RKO (cell line): ENCODE measurements at regions not wholly inside any gene's neighbourhood (a gene's known extent, or its start where the extent isn't known, plus 50 kb on each side); places are given as distances from the start of the nearest gene placed in this dataset.

ENCODE experiments used
- DNase-seq: peaks from one replicate; pipeline ENCODE4 v3.0.0-alpha.2; 2016; ENCODE audit warnings: low spot score

DNA sequence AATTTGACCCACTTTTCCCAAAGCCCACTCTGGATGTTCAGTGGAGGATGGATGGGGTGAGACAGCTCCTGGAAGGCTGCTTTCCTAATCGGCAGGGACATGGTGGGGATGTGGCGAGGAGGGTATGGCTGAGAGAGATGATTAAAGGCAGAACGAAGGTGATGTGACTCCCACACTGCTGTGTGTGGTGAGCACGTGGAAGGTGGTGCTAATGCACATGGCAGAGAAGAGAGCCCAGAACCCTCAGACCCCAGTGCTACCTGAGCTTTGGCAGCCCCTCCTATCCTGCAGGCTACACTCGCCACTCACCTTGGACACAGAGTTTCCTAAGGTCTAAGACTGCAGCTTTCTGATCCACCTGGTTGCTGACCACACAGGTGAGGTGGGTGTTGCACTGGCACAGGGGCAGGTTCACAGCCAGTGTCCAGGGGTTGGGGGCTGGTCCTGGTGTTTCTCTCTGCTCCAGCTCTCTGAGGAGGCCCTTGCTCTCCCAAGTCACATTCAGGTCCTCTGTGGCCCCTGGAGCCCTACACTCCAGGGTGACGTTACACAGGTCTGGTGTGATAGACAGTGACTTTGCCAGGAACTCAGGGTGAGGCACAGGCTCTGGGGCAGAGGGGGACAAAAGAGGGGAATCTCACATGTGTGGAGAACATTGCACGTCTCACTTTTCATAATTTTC, 151.4 kb upstream of the ETV3 start:
- no peak for DNase-seq

DNA sequence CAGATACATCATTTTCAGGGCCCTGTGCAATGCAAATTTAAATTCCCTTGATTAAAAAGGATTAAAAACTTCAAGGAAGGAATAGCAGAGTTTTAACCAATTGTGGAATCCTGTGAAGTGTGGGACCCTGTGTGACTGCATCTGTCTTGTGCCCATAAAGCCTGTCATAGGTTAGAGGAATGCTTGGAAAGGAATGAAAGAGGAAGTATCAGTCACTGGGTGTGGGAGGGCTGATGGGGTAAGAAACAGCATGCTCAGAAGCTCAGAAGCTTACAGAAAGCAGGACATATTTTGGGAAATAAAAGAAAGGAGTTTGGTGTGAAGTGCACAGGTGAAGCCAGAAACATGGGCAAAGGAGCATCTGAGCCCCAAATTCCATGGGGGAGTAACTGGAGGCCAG, 150.8 kb upstream of the ETV3 start:
- no peak for DNase-seq

DNA sequence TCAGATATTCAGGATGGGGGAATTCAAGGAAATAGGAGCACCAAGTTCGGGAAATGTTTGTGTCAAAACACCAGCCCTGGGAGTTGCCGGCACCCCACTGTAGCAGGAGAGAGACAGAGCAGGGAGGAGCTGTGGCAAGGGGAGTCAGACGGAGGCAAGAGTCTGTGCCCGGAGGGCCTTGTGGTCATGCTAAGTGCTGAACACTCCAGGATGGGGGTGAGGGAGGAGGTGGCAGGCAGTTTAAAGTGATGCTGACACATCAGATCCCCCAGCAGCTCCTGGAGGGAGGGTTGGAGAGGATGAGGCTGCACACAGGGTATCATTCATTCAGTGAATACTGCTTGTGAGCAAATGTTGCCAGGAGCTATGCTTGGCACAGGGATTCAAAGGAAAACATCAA, 150.3 kb upstream of the ETV3 start:
- no peak for DNase-seq

DNA sequence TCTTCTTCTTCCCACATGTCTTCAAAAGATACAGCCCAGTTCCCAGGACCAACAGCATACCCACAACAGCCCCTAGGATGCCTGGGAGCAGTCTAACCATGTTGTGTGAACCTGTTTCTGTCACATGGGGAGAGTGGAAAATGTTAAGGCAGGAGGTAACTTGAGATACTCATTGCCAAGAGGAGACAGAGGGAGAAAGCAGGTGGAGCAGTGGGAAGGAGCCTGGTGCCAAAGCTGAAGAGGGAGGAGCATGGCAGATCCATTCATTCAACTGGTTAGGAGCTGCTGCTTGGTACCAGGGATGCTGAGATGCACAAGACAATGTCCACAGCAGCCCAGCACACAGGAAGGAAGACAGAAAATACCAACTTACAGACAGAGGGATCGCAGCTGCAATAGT, 149.8 kb upstream of the ETV3 start:
- no peak for DNase-seq

DNA sequence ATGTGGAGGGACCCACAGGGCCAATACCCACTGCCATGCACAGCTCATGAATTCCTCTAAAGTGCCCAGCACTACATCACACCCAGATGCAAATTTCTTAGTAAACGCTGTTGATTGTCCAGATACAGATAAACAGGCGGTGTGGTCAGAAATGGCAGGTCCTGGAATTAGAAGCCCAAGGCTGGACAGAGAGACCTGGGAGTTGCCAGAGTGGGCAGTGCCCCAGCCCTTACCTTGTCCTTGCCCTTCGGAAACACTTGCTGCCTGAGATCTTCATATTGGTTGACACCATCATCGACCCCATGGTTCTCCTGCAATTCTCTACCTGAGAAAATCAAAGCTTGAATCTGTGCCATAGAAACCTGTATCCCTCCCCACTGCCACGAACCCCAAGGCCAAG, 149.3 kb upstream of the ETV3 start:
- DNase-seq, result no peak

DNA sequence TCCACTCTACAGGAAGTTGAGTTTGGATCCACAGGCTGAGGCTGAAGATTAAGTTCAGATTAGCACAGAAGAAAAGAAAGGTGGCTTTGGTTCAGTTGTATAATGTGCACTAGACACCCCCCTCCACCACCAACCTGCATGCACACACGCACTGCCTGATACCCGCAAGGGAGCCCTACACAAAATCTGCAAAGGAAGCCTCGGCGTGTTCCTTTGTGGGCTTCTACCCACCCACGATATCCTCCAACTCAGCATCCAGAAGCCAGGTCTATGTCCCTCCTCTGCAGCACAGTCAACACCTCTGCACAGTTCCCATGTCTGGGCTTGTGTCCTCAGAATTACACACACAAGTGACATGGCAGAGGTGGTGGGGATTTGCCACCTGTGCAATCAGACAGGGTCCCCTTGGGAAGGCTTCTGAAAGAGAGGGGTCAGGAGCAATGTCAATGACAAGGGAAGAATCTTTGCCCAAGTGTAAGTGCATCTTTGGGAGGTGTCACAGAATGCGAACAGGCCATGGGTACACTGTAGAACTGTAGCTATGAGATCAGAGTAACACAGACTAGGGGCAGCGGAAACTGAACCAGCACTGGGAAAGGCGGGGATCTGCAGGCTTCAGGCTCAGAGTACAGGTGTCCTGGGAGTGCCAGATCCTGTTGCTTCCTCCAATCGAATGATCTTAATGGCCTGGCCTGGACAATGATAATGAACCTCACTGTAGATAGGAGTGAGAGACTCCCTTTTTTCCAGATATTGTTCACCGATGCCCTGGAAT, 148.6 kb upstream of the ETV3 start:
- no peak for DNase-seq

DNA sequence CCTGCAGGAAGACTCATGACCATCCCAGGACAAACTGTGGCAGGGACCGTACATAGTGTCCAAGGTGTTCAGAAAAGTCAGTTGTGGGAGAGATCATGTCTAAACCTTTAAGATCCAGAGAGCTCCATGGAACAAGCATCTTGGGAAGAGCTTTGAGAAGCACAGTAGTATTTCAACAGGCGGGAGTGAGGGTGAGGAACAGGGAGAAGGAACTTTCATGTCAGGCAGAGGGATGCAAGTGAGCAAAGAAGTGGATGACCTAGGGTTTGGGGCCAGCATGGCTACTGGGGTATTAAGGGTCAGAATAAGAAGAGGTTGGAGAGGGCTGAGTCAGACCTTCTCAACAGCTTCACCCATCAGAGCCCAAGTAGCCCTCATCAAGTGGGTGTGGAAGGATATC, 147.9 kb upstream of the ETV3 start:
- no peak for DNase-seq

DNA sequence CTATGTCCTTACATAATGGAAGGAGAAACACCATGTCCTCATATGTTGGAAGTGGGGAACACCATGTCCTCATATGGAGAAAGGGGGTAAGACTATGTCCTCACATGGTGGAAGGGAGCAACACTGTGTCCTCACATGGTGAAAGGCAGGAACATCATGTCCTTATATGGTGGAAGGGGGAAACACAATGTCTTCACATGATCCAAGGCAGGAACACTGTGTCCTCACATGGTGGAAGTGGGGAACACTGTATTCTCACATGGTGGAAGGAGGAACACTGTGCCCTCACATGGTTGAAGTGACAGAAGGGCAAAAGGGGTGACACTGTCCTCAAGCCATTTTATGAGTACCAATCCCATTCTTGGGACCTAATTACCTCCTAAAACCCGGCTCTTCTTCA, 146.3 kb upstream of the ETV3 start:
- no peak for DNase-seq

DNA sequence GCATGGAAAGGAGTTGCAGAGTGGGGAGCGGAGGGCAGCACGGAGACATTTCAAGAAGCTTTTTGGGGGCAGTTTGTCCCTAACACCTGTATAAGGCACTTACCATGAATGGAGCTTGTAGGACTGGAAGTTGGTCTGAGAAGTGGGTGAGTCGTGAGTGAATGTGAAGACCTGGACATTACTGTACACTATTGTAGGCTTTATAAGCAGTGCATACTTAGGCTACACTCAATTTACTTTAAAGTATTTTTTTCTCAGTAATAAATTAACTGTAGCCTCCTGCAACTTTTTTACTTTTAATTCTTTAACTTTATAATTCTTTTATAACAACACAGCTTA, 141.6 kb upstream of the ETV3 start:
- DNase-seq, result no peak

DNA sequence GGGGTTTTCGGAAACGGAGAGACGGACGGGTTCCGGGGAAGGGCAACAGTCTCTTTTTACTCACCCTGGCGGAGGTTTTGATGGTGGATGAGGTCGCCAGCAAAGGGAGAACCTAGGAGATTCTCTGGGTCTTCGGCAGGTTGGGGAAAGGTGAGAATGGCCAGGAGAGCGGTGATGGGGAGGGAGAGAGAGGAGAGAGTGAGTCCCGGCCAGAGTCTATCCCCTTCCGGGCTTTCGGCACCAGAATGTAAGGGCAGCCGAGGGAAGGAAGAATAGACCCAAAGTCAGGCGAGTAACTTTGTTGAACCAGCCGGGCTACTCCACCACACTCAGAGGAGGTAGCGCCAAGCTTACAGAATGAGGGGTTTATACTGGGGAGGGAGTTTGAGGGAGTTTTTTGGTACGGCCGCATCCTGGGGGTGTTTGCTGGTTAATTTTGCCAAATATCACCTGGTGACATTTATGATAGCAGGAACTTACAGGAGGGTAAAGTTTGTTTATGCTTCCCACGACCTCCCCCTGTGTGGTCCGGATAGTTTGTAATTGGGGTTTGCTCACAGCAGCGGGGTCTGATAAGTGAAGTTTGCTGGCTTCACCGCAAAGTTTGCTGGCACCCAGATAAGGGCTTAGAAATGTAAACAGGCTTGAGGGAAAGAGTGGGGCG, 141.1 kb upstream of the ETV3 start:
- DNase-seq, result no peak

DNA sequence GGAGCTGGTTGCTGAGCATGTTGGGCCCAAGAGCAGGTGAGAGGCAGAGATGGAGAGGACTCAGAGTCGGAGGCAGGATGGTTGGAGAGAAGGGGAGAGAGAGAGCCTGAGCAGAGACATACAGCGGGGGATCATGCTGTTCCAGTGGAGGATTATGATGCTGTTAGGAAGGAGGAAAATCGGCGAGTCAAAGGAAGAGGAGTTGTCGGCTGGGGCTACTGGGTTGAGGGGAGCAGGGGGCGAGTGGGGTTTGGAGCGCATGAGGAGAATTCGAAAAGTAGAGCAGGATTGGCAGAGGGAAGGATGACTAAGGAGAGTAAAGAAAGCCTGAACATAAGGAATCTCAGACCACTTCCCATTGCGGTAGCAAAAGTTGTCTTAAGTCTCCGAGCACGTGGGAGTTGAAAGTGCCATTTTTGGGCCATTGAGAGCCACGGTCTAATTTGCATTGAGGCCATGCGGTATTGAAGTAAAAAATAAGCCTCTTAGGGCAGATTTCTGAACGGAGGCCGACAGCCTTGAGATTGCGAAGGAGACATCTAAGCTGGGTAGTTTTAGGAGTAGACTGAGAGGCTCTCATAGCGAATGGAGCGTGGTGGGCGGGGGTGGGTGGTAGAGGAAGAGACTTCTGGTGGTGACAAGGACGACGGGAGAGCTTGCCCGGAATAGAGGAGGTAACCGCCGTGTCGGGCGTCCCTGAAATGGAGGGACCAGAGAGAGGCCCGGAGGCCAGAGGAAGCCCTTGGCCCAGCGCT, 140.4 kb upstream of the ETV3 start:
- no peak for DNase-seq

DNA sequence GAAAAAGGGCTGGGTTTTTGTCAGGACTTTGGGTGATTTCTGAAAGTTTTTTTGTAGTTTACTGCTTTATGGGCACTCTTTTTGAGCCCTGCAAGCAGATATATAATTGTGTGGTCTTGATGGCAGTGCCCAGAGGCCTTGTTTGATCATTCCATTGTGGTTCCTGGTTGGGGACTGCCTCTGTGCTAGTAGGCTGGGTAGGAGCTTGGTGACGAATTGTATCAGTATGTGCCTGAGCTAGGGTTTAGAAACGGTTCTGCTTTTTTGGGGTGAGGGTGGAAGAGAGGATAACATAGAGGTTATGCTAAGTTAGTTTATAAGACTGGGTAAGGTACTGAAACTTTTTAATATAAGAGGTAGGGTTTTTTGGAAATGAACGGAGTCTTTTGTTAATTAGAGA, 139.7 kb upstream of the ETV3 start:
- no peak for DNase-seq

DNA sequence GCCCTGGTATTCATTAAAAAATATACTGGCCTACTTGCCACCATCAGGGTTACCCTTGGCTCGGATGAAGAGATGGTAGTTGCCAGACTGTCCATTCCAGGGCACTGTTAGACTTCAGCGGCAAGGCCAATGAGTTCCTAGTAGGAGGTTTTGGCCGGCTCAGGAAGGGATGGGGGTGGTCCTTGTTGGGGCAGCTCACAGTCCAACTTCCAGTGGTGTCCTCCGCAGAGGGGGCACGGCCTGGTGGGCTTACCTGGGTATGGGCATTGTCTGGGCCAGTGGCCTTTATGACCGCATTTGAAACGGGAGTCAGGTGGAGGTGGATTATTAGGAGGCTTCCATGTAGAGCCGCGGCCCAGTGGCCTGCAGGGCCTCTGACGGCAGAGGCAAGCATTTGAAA, 139.1 kb upstream of the ETV3 start:
- DNase-seq, result no peak

DNA sequence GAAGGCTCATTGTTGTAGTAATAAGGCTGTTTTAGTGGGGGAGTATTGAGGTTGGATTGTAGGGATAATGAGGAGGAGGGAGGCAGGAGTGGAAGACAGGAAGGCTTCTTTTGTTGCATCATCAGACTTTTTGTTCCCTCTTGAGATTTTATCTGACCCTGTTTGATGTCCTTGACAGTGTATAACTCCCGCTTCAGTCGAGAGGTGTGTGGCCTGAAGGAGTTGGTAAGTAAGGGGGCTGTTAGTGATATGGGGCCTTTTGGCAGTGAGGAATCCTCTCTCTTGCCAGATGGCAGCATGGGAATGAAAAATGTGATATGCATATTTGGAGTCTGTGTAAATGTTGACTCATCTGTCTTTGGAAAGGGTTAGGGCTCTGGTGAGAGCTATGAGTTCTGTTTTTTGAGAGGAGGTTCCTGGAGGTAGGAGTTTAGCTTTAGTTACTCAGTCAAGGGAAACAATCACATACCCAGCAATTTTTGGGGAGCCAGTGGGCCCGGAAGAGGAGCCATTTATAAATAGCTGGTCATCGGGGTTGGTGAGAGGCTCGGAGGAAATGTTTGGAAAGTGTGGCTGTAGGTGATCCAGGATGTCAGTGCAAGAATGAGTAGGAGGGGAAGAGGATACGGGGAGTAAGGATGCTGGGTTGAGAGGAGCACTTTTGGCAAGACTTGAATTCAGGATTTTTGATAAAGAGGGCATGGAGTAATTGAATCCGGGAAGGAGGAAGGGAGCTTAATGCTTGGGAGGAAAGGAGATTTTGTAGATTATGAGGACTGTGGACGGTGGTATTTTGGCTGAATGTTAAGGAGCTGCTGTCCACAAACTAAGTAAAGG, 136.7 kb upstream of the ETV3 start:
- DNase-seq, result peak; percentile 16

DNA sequence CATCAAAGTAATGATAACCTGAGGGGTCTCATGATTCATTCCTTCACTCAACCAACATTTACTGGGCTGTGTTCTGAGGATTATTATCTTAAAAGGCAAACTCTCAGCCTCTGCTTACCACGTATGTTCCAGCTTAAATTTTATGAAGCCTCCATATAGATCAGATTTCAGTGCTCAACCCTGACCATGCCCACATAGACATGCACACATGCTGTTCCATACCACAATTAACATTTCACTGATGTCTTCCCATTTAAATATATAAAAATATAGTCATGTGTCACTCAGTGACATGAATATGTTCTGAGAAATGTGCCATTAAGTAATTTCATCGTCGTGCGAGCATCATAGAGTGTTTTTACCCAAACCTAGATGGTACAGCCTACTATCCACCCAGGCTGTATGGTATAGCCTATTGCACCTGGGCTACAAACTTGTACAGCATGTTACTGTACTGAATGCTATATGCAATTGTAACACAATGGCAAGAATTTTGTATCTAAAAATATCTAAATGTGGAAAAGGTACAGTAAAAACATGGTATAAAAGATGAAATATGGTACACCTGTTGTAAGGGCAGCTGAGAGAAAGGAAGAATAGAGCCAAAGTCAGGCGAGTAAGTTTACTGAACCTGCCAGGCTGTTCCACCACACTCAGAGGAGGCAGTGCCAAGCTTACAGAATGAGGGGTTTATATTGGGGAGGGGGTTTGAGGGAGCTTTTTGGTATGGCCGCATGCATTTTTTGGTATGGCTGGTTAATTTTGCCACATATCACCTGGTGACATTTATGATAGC, 134.7 kb upstream of the ETV3 start:
- no peak for DNase-seq

DNA sequence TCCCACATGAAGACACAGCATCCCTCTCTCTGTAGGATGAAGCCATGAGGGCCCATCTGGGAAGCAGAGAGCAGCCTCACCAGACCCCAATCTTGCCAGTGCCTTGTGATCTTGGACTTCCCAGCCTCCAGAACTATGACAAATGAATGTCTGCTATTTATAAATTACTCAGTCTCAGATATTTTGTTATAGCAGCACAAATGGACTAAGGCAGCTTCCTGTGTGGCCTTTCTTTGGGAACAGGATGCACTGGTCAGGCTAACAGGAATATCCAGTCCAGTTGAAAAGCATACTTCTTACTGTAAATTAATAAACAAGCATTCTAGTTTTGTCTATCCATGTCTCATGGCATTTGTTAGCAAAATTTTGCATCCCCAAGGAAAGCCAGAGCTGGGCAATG, 134.1 kb upstream of the ETV3 start:
- DNase-seq, result no peak

DNA sequence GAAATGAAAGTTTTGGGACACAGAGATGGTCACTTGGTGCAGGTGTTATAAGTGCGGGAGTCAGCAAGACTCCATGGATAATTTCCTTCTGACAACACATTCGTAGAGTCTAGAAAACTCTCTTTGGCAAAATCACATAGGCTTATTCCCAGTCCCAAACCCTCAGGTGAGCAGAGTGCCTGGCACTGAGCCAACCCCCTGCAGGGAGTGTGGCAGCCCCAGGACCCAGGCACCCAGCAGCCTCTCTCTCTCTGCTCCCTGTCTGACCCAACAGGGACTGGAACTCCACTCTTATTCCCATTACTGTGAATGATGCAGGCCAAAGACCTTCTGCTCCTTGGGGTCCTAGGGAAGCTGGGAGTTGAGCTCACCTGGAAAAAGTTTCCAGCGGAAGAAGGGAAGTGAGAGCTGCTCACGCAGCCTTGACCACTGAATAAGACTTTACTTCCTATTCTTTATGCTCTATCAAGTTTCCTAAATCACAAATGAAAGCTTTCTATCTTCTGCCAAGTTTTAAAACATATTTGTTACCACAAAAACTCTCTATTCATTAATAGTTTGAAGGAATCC, 132.6 kb upstream of the ETV3 start:
- no peak for DNase-seq

DNA sequence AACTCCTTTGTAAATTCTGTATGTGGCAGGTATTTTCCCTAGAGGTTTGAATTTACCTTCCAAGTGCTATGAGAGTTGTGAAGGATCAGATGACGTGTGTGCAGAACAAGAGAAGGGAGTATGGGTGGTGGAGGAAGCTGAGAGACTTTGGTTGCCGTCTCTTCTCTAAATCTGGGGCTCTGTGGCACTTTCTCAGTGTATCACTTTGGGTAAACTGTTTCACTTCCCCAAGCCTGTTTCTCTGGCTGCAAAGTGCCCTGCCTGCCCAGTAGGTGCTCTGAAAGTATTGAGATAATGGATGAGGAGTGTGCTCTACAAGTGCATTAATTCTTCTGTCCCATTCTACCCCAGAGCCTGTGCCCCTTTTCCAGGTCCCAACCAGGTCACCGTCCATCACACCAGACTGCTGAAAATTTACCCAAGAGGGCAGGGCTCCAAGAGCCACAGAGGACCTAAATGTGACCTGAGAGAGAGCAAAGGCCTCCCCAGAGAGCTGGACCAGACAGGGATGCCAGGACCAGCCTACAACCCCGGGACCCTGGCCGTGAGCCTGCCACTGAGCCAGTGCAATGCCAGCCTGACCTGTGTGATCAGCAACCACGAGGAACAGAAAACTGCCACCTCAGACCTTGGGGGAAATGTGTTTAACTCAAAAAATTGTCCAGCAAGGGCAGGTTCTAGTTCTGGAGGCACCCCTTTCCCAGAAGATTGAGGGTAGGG, 131.6 kb upstream of the ETV3 start:
- DNase-seq, result no peak

DNA sequence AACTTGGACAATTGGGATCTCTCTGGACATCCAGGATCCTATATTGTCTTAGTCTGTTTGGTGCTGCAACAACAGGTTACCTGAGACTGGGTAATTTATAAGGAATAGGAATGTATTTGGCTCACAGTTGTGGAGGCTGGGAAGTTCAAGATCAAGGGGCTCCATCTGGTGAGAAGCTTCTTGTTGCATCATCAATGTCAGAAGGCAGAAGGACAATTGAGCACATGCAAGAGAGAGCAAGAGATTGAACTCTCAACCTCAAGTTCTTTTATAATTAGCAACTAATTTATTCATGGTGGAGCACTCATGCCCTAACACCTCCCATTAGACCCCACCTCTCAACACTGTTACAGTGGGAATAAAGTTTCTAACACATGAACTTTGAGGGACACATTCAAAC, 124.7 kb upstream of the ETV3 start:
- no peak for DNase-seq

DNA sequence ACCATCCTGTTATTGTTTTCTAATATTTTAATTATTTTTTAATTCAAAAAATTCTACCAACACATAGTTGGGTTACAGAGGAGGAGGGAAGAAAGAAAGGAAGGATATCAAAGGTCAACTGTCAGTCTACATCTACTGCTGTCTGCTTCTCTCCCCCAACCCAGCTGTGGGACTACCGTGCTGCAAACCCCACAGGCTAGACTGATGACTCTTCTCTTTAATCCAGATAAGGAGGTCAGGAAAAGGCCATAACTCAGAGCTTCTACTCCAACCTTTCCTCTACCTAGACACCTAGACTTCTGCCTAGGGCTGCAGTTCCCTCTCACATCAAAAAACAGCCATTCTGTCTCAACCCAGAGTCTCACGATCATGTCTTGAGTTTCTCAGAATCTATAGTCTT, 124.2 kb upstream of the ETV3 start:
- DNase-seq, result no peak
